DOHH2 (cell line): ENCODE measurements at regions not wholly inside any gene's neighbourhood (a gene's known extent, or its start where the extent isn't known, plus 50 kb on each side); places are given as distances from the start of the nearest gene placed in this dataset.

Experiments
- H3F3A ChIP-seq: fragments of 200-600 bp; sonication (generic), shearing (Covaris generic); 2 replicates; pipeline ENCODE4 v1.6.0; 2016; ENCODE audit warnings: antibody characterized with exemption, mild to moderate bottlenecking; ENCODE audit not compliant: control insufficient read depth, insufficient read depth
- H3K27ac ChIP-seq: fragments of 200-600 bp; sonication (generic); 2 replicates; pipeline ENCODE4 v1.5.1; 2014; ENCODE audit warnings: low read depth, mild to moderate bottlenecking, low read length, moderate library complexity
- H3K27me3 ChIP-seq: fragments of 200-600 bp; sonication (generic); 2 replicates; pipeline ENCODE4 v1.6.1; 2014; ENCODE audit warnings: mild to moderate bottlenecking, low read length, mixed read lengths; ENCODE audit not compliant: control insufficient read depth
- H3K36me3 ChIP-seq: fragments of 200-600 bp; sonication (generic); 2 replicates; pipeline ENCODE4 v1.6.1; 2014; ENCODE audit warnings: mild to moderate bottlenecking, low read length, moderate library complexity, mixed read lengths; ENCODE audit not compliant: control insufficient read depth
- H3K4me1 ChIP-seq: fragments of 200-600 bp; sonication (generic); 2 replicates; pipeline ENCODE4 v1.6.1; 2014; ENCODE audit warnings: mild to moderate bottlenecking, low read length, mixed read lengths; ENCODE audit not compliant: control insufficient read depth
- H3K4me2 ChIP-seq: fragments of 200-600 bp; sonication (generic); 2 replicates; pipeline ENCODE4 v1.6.0; 2014; ENCODE audit warnings: mild to moderate bottlenecking, low read length, moderate library complexity
- H3K4me3 ChIP-seq: fragments of 200-600 bp; sonication (generic); 2 replicates; pipeline ENCODE4 v1.5.1; 2014; ENCODE audit warnings: mild to moderate bottlenecking, low read length, mixed read lengths
- H3K79me2 ChIP-seq: fragments of 200-600 bp; sonication (generic); 2 replicates; pipeline ENCODE4 v1.6.1; 2014; ENCODE audit warnings: mild to moderate bottlenecking, low read length, mixed read lengths; ENCODE audit not compliant: control insufficient read depth
- H3K9me2 ChIP-seq: fragments of 200-600 bp; sonication (generic); replicated peaks from 2 replicates; pipeline ENCODE4 v1.6.1; 2014; ENCODE audit warnings: mild to moderate bottlenecking, low read length, mixed read lengths; ENCODE audit not compliant: control insufficient read depth
- H3K9me3 ChIP-seq: fragments of 200-600 bp; sonication (generic); 2 replicates; pipeline ENCODE4 v1.6.1; 2014; ENCODE audit warnings: antibody characterized with exemption, low read length, mixed read lengths; ENCODE audit not compliant: control insufficient read depth, insufficient read depth
- H4K20me1 ChIP-seq: fragments of 200-600 bp; sonication (generic); 2 replicates; pipeline ENCODE4 v1.6.0; 2014; ENCODE audit warnings: low read depth, mild to moderate bottlenecking, antibody characterized with exemption, low read length, moderate library complexity; ENCODE audit not compliant: control insufficient read depth, insufficient read depth
- CTCF ChIP-seq: fragments of 200-600 bp; sonication (generic); IDR thresholded peaks from one replicate; pipeline ENCODE4 v1.5.1; 2014; ENCODE audit warnings: antibody characterized with exemption, mild to moderate bottlenecking, low read depth, low read length; ENCODE audit not compliant: poor library complexity, severe bottlenecking
- EZH2phosphoT487 ChIP-seq: fragments of 200-600 bp; sonication (generic); IDR thresholded peaks from 2 replicates; pipeline ENCODE4 v1.6.1; 2017; ENCODE audit warnings: borderline replicate concordance, mild to moderate bottlenecking, antibody characterized with exemption, low read length, moderate library complexity, mixed read lengths

DNA sequence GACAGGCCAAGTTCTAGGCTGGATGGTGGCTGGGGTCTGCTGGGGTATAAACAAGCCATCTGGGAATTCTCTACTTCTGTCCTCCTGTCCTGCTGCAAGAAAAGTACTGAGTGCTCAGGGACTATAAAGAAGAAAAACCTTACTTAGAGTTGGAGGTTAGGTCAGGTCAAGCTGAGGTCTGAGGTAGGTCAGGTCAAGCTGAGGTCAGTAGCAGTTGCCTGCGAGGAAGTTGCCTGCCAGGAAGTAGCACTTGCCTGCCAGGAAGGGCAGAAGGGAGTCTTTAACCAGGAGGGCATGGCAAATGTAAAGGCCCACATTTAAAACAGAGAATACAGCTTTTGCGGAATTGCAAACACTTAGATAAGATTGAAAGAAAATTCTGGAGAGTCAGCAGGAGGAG, 51.3 kb upstream of the PRLR start:
- Histone ChIP-seq H3K4me3 (no peak overlapping the region), H3K9me3 (no peaks in the 10 kb centered on the region), H3K27ac (no peak overlapping the region), H3F3A (no peaks in the 10 kb centered on the region), H3K27me3 (0 out of 2 replicates have a peak, but pooled peaks cover 4% of the 10 kb centered on the region), H3K79me2 (no peaks in the 10 kb centered on the region), H3K36me3 (no peaks in the 10 kb centered on the region), H3K4me1 (no peaks in the 10 kb centered on the region), H4K20me1 (no peaks in the 10 kb centered on the region), H3K4me2 (no peak overlapping the region), H3K9me2 (no peaks in the 10 kb centered on the region)
- TF ChIP-seq CTCF (no peak), EZH2phosphoT487 (no peak)
